ENCODE measurements at regions not wholly inside any gene's neighbourhood (a gene's known extent, or its start where the extent isn't known, plus 50 kb on each side); places are given as distances from the start of the nearest gene placed in this dataset.

- H3K4me1 Mint-ChIP-seq: peaks cover 6 to 9% of the 10 kb centered on the region in 2 experiments; a peak in 3 of 4 replicates
- DNase-seq: no peak
- no peak overlapping the region for H2AK5ac ChIP-seq (ENCODE audit: insufficient read length, low read length)
- H3K27me3 ChIP-seq (ENCODE audit: insufficient read depth, low read length): no peaks in the 10 kb centered on the region
- H3K79me2 ChIP-seq (ENCODE audit: insufficient read depth, low read length): no peaks in the 10 kb centered on the region
- H2BK15ac ChIP-seq (ENCODE audit: low read depth, low read length): no peak overlapping the region
- no peaks in the 10 kb centered on the region for H3K9me3 ChIP-seq (ENCODE audit: control insufficient read depth, low read depth, low read length)
- H3K27ac Mint-ChIP-seq: no peak overlapping the region
- no peaks in the 10 kb centered on the region for H4K20me1 ChIP-seq (ENCODE audit: control insufficient read depth, insufficient read depth, insufficient read length)
- no peak overlapping the region for H2AFZ ChIP-seq (ENCODE audit: low read length)
- no peak overlapping the region for H4K91ac ChIP-seq (ENCODE audit: insufficient read length, low read depth, low read length)
- WGBS (ENCODE audit: extremely low coverage, insufficient read length, low lambda C conversion rate): no CpG with 5 or more reads among the region's 3 CpGs
- H3K9me3 Mint-ChIP-seq: no peaks in the 10 kb centered on the region
- H3K18ac ChIP-seq (ENCODE audit: insufficient read length, low read depth, low read length): no peak overlapping the region
- H3K79me1 ChIP-seq (ENCODE audit: insufficient read depth, low read depth, low read length, poor library complexity, severe bottlenecking): no peaks in the 10 kb centered on the region
- no peak overlapping the region for H2BK120ac ChIP-seq (ENCODE audit: low read depth, low read length, poor library complexity, severe bottlenecking)
- no peak overlapping the region for H4K8ac ChIP-seq (replicated peaks; ENCODE audit: insufficient read length, low read depth, low read length)
- H3K23me2 ChIP-seq (ENCODE audit: insufficient read length, low read depth, low read length, poor library complexity, severe bottlenecking): no peaks in the 10 kb centered on the region
- H3T11ph ChIP-seq (ENCODE audit: low read length): no peak overlapping the region
- H3K4me1 ChIP-seq (ENCODE audit: insufficient read depth, low read length): no peaks in the 10 kb centered on the region
- no peak overlapping the region for H3K56ac ChIP-seq (ENCODE audit: insufficient read length, low read depth, low read length)
- H3K9ac ChIP-seq (ENCODE audit: extremely low read depth, insufficient read length, low read length): no peak overlapping the region
- H3K4me2 ChIP-seq (ENCODE audit: insufficient read depth, insufficient read length, low read length): no peak overlapping the region
- H4K5ac ChIP-seq (ENCODE audit: insufficient read length, low read depth, low read length): no peak overlapping the region
- H2BK5ac ChIP-seq (ENCODE audit: insufficient read length, low read length): no peak overlapping the region
- H3K14ac ChIP-seq (ENCODE audit: insufficient read depth, low read length): no peak overlapping the region
- H3K4me3 Mint-ChIP-seq: no peak overlapping the region
- H3K4ac ChIP-seq (ENCODE audit: low read depth, low read length): no peak overlapping the region
- peaks cover 0 to 4% (median 0%) of the 10 kb centered on the region in 3 experiments; a peak in 1 of 7 replicates for H3K36me3 Mint-ChIP-seq (ENCODE audit: insufficient read depth in 1 of 3, low read depth in 3 of 3)
- no peak overlapping the region for H3K23ac ChIP-seq (ENCODE audit: insufficient read length, low read depth, low read length)
- H3K27ac ChIP-seq (ENCODE audit: insufficient read length, low read depth, low read length): no peak overlapping the region
- no peaks in the 10 kb centered on the region for H3K27me3 Mint-ChIP-seq (ENCODE audit: low read depth)
- no peak overlapping the region for H2BK12ac ChIP-seq (ENCODE audit: insufficient read length, low read depth, low read length)
- no peak overlapping the region for H2BK20ac ChIP-seq (ENCODE audit: low read depth, low read length, poor library complexity, severe bottlenecking)
- no peak for TF ChIP-seq CTCF (conservative IDR thresholded peaks at IDR 0.05)
Observed at GRCh38 chr3:152709659-152710058, 125.3 kb upstream of the P2RY1 start.

Measured in H9 (cell line).